NCI-H1694 (cell line): ENCODE measurements at regions not wholly inside any gene's neighbourhood (a gene's known extent, or its start where the extent isn't known, plus 50 kb on each side); places are given as distances from the start of the nearest gene placed in this dataset.
A peak's percentile ranks its signal among the peaks of the same experiment; 100 is the strongest.

Experiments used
- DNase-seq: peaks from one replicate; lab custom pipeline; 2025; lab: John Stamatoyannopoulos, UW

DNA sequence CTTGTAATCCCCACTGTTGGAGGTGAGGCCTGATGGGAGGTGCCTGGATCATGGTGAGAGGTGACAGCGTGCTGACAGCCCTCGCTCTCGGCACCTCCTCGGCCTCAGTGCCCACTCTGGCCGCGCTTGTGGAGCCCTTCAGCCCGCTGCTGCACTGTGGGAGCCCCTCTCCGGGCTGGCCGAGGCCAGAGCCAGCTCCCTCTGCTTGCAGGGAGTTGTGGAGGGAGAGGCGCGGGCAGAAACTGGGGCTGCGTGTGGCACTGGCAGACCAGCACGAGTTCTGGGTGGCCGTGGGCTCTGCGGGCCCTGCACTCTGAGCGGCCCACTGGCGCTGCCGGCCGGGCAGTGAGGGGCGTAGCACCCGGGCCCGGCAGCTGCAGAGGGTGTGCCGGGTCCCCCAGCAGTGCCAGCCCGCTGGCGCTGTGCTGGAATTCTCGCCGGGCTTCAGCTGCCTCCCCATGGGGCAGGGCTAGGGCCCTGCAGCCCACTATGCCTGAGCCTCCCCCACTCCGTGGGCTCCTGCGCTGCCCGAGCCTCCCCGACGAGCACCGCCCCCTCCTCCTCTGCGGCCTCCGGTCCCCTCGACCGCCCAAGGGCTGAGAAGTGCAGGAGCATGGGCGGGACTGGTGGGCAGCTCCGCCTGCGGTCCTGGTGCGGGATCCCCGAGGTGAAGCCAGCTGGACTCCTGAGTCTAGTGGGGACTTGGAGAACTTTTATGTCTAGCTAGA lies 197.1 kb downstream of the SPP2 start:
- DNase-seq: no peak

DNA sequence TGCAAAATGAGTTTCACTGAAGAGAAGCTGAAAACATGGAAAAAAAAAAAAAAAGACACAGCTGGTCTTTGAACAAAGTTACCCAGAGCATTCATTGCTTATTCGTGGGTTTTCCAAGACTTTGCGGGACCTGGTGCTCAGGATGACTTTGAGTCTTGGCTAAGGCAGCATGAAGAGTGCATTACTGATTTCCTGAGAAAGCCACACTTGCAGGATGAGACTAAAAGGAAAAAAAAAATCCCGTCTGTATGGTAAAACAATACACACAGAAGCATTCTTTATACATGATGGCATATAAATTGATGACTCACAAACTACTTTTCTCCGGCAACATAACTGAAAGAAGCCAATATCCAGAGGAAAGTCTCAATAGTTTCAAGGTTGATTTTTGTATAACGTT lies 195.4 kb downstream of the SPP2 start:
- no peak for DNase-seq

DNA sequence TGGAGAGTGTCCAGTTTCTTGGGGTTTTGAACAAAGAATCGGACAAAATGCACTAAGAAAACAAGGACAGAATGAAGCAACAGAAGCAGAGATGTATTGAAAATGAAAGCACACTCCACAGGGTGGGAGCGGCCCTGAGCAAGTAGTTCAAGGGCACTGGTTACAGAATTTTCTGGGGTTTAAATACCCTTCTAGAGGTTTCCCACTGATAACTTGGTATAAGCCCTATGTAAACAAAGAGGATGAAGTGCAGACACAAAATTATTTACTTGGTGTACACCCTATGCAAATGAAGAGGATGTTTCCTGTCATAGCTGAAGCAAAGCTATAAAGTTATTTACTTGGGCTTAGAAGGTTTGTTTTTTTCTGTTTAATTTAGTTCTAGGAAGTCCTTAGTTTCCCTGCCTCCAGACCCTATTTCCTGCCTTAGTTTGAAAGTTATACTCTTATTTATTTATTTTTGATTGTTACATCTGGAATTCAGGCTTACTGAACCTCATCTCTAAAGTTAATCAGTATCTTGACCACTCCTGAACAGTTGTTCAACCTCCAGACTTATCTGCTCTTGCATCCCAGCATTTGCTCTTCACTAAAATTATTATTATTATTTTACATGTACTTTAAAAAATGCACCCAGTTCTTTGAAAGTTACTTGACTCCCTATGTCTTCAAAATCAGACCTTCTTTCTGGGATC lies 193.5 kb downstream of the SPP2 start:
- DNase-seq: no peak

DNA sequence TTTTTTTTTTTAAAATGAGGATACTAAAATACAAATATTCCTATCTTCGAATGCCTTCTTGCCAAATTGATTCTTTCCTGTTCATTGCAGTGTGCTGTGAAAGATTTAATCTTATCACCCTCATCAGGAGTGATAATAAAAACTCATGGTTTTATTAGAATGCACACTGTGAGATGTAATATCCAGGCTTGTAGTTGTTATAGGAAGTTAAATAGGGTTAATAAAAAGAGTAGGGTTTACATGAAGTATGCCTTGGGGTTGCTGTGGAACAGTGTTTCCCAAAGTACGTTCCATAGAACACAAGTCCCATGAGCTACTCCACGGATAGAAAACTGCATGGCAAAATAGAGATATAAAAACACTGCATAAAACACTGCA lies 191.9 kb downstream of the SPP2 start:
- DNase-seq: no peak

DNA sequence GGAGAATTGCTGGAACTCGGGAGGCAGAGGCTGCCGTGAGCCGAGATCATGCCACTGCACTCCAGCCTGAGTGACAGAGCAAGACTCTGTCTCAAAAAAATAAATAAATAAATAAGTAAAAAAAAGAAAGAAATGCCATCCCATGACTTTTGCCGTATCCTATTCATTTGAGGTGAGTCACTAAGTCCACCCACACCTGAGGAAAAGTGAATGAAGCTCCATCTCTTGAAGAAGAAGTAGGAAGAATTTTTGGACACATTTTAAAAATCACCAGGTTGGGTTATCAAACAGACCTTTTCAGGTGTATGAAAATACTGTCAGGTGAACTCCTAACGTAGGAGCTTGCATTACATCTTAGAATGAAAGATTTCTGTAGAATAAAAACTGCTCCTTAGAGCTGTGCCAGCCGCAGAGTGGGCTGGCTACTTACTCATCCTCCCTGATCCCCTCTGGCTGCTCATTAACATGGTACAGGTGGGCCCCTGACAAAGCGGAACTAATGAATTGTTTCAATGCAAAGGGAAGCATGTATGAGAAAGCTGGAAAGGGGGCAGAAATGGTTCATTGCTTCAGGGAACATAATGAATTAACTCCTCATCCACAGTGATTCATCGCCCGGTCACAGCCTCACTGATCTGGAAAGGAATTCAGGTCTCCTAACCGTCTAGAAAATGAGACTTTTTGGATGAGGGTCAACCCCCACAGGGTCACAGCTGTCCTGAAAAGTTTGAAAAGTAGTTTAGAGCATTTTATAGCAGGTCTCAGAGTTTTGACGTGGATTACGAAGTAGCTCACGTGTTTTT lies 191.4 kb downstream of the SPP2 start:
- no peak for DNase-seq

DNA sequence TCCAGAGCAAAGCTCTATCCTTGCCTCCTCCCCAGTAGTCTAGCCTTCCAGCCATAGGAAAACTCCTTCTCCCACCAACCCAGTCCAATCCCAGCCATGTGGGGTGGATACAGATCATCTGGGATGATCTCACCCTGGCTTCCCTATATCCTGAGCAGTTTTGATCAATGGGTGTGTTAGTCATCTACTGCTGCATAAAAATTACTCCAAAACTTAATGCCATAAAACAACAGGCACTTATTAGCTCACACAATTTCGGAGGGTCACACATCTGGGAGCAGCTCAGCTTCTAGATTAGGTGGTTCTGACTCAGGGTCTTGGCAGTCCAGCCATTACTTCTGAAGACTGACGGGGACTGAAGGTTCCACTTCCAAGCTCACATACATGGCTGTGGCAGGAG lies 190.4 kb downstream of the SPP2 start:
- no peak for DNase-seq

DNA sequence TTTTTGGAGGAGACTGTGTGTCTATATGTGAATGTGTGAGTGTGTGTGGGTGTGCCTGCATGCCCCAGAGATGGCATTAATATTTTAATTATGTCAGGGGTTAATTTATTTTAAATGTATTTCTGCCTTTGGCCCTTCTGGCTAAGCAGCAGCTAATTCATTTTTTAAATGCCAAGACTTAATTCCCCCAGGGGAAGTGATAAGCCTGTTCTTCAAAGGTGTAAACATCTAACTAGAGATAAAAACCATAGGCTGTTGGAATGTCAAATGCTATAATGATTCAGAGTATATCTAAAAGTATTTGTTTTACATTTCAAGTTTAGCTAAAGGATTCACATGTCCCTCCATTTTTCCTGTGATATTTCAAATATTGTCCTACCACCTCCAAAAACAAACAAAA lies 184.7 kb downstream of the SPP2 start:
- no peak for DNase-seq

DNA sequence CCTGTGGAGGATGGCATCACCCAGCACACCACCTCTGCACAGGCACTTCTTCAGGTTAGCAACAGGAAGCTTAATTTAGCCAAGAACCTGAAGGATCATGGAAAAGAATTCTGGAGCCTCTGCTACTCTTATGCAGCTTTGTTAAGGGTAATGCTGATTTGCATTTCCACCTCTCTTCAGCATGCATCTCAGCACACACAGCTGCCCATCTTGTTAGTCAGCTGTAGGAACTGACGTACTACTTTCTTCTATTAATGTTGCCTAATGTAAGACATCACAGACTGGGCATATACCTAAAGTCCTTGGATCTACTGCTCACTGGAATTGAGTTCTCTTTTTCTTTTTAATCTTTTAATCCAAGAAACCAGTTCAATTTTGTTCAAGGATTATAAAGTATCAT lies 181.0 kb downstream of the SPP2 start:
- no peak for DNase-seq

DNA sequence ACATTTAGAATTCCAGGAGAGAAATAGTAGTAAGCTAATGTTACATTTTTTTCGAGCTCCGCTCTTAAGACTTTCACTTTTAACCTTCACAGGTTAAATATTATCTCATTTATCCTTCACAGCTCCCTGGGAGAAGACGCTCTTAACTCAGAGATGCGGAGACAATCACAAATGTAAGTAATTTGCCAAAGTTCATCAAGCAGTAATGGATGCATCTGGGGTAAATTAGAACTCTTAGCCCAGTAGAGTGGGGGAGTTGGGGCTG lies 168.5 kb downstream of the SPP2 start:
- DNase-seq: no peak

DNA sequence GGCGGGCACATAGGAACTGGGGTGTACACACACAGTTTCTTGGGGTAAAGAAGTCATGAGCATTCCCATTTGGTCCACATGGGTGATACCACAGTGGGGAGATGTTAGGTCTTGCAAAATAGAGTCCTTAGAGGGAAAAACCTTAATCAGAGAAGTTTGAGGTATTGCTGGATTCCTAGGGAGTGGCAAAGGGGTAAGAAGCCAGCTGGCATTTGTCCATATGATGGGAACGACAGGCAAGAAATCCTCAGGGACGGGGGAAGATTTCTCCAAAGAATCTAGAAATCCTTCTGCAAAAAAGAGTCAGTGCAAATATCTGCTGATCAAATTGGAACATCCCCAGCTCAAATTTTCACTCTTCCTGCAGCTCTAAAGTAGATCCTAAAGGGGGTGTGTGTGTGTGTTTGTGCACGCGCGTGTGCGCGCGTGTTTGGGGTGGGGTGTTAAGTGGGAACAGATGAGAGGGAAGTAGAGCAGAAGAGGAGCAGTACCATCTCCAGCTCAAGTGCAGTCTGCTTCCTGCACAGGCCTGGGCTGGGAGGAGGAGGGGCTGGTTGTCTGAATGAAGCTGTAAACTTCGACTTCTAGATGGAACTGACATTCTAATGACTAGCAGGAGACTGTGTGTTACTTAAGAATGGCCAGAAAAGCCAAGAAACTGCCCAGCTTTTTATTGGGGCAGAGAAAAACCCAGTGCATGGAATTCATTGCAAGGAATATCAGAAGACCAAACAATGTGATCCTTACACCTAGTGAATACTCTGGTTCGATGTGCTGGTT lies 168.0 kb downstream of the SPP2 start:
- DNase-seq: no peak

DNA sequence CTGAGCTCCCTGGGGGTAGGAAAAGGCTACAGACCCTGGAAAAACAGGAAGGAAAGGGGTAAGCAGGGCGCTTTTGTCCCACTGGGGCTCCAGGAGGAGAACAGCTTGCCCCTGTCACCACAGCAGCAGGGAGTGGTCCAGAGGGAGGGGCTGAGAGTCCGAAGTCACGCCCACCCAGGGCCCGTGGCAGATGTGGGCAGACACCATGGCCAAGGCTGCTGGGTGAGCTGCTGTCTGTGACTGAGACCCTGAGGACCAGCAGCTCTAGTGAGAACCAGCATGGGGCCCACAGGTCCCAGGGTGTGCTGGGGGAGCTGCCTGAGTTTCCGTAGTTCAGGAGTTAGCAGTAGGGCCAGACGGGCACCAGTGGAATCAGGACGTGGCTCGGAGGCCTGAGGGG lies 162.0 kb downstream of the SPP2 start:
- DNase-seq: no peak

DNA sequence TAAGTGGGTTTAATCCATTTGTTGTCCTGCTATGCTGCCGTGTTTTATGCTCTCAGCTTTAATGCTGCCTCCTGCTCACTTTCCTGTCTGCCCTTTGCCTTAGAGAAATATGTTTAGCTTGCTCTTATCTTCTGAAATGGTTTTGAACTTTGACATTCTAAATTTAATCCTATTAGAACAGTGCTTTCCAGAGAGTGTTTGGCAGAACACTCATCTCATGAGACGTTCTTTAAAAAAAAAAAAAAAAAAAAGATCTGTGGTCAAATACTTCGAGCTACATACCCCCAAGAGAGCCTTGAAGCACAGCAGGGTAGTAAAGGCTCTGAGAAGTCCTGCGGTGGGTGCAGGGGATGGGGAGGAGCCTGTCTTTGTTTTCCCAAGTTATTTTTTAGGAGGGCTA lies 161.3 kb downstream of the SPP2 start:
- no peak for DNase-seq

DNA sequence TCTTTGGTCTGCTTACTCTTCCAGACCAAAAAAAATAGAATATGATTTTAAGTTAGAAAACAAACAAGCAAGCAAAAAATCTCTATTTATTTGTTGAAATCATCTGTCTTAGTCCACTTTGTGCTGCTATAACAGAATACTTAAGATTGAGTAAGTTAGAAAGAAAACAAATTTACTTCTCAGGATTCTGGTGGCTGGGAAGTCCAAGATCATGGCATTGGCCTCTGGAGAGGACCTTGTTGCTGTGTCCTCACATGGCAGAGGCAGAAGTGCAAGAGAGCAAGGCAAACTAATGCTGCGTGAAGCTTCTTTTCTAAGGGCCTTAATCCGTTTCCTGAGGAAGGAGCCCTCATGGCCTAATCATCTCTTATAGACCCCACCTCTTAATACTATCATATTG lies 156.2 kb downstream of the SPP2 start:
- DNase-seq: no peak

DNA sequence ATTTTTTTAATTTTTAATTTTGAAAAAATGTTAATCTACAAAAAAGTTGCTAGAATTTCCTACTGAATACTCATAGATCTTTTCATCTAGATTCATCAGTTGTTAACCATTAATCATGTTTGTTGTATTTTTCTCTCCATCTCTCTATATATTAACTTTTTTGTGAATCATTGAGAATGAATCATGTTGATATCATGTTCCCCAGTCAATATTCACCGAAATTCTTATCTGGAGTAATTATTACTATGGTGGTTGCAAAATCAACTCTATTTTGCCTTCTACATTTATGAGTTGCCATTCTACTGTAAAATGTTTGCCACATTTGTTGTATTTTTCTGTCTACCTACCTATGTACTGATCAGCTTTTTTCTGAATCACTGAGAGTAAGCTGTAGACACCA lies 154.0 kb downstream of the SPP2 start:
- no peak for DNase-seq

DNA sequence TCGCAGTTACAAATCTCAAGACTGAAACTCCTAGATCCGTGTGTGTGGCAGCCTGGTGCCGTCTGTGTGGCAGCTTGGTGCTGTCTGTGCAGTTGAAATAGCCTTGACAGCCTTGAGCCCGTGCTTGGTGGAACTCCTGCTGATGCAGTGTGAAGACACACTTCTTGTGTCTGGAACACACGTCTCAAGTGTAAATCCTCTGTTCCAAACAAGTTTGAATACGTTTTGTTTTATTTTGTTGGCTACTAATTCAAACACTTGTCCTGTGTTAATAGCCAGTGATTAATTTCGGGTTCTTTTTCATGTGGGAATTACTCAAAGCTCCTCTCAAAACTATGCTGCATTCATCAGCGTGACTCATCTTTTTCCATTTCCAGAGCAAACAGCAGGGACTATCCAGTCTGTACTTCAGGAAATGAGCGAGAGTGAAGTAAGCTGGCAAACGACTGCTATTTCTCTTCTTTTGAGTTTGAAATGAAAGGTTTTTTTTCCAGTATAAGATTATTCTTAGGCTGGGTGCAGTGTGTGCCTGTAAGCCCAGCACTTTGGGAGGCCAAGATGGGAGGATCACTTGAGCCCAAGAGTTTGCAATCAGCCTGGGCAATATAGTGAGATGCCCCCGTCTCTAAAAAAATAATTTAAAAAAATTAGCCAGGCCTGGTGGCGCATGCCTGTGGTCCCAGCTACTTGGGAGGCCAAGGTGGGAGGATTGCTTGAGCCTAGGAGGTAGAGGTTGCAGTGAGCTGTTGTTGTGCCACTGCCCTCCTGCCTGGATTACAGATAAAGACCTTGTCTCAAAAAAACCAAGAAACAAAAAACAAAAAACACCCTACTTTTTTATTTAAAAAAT lies 152.9 kb downstream of the SPP2 start:
- no peak for DNase-seq

DNA sequence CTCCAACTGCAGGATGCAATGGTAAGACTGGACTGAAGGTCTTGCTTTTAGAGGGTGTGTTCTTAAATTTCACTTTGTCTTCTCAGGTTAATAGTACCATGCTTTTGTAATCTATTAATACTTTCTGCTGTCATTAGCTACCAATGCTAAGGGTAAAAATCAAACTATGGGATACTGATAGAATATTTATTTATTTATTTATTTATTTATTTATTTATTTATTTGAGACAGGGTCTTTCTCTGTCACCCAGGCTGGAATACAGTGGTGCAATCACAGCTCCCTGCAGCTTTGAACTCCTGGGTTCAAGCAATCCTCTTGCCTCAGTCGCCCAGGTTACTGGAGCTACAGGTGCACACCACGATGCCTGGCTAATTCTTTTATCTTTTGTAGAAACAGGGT lies 152.1 kb downstream of the SPP2 start:
- no peak for DNase-seq

DNA sequence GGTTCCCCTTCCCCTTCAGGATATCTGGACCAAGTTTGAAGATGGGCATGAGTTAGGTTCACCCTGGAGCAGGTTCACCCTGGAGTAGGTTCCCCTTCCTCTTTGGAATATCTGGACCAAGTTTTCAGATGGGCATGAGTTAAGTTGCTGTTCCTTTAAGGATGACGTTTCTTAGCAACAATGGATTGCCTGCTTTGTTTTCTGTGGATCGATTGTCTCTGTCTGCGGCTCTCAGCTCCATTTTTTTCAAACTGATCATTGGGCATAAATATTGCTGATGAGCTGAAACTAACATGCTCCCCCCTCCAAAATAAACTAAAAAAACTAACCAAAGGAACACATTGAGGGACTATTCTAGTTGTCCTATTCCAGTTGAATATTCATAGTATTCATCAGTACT lies 149.5 kb downstream of the SPP2 start:
- DNase-seq: no peak

DNA sequence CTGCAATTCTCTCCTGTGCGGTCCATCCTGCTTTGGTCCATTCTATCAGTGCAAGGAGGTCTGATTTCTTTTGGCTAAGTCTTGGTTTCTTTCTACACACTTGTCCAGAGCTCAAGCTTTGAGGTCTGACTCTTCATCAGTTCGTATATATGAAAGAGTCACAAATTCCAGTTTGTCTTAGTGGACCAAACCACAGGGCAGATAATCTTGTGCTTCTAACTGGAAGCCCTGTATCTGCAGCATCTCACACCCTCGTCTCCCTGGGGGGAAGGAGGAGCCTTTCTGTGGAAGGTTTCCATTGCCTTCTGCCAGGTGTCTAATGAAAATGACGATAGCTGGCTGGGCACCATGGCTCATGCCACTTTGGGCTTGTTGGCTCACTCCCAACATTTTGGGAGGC lies 148.5 kb downstream of the SPP2 start:
- no peak for DNase-seq

DNA sequence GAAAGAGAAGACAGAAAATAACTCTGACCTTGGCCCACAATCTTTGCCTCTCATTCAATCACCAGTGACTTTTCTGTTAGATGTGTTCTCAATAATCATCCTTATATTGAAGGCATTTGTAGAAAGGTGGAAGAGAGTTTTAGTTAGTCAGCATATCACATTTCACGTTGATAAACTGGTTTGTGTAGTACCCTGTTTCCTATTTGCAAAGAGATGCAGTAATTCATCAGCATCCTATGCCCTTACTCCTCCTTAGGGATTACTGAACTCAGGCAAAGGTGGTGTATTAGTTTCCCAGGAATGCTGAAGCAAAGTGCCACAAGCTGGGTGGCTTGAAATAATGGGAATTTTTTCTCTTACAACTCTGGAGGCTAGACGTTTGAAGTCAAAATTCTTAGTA lies 145.0 kb downstream of the SPP2 start:
- no peak for DNase-seq

DNA sequence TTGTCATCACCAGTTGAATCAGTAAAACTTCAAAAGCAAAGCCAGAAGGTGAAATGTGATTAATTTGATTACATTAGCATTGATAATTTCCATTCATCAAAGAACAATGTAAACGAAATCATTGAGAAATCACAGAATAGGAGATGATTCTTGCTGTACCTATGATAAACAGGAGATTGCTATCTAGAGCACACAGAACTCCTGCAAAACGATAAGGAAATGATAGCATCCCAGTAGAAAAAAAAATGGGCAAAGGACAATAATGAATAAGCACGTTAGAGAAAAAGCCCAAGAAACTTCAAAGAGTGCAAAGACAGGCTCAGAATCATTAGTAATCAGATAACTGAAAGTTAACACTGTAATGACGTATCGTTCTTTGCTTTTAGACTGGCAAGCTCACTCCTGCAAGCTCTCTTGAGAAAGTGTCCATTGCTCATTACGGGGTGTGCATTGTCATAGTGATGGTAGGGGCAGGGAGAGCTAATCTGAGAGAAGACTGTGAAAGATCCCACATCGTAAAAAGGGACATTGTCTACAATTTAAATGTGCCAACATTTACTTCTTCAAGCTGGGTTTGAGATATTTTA lies 143.6 kb downstream of the SPP2 start:
- no peak for DNase-seq

DNA sequence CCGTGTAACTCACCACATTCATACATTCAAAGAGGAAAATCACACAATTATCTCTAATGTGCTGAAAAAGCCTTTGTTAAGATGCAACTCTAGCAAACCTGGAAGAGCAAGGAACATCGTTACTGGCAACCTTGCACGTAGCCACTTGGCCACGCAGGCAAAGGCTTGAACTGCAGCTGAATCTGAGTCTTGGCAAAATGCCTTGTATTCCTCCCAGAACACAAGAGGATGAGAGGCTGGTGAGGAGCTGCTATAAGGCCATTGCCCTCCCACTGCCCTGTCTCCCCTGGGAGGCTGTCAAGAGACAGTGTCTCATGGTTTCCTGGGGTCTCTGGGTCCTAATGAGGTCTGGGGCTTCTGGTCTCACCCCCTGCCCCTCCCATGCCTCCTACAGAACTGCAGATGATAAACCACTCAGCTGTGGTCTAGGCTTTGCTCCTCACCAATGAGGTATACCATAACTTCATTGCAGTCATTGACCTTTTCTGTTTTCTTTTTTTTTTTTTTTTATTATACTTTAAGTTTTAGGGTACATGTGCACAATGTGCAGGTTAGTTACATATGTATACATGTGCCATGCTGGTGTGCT lies 141.4 kb downstream of the SPP2 start:
- DNase-seq: peak; percentile 2
